T-helper 2 cell (primary cell): ENCODE measurements at regions not wholly inside any gene's neighbourhood (a gene's known extent, or its start where the extent isn't known, plus 50 kb on each side); places are given as distances from the start of the nearest gene placed in this dataset.
"Not testable (repeated sequence)": the region's sequence is repeated elsewhere in the genome, so short reads cannot be mapped to it uniquely, and the experiment has no call there.

ENCODE experiments used
- DNase-seq, 5 experiments: peaks; one replicate each; pipeline versions ENCODE4 v3.0.0 to v3.0.0-alpha.2; 2012 to 2022

DNA sequence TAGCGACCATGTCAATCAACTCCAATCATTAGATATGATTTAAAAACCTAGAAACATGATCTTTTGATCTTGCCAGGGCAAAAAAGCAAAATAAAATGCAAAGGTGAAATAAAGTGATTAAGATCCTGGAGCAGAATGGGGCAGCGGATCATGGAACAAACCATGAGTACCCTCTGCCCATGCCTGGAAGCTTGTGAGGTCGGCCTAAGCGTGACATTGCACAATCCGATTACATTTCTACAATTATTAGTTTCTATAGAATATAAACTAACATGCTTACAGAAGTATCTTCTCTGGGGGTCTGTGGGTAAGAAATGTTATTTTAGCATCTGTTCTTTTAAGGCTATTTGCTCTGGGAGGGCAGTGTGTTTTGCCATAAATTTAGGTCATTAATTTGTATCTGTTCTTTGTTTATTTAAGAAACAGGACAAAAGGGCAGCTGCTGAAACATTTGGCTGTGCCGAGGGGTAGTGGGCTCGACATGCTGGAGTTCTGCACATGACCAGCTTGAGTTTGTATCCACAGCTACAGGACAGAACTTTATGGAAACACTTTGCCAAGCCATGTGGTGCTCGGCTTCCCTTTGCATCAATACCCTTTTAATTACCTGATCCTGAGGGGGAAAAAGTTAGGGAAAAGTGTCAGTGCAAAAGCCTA lies 55.9 kb downstream of the ZBTB18 start:
- no peak for DNase-seq

DNA sequence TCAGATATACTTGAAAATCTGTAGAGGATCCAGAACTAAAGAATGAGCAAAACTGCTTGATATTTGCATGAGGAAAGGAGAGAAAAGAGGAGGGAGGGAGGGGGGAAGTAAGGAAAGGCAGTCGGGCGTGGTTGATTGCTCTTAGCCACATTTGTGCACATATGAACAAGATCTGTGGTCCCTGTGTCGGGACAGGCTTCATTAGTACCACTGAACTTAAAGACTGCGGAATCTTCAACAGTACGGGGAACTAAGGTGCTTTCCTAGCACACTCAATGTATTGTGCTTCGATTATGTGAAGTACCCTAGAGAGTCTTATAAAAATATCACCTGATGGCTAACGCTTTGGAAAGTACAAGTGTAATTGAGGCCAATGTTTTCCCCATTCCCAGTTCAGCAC lies 59.9 kb downstream of the ZBTB18 start:
- no peak for DNase-seq

DNA sequence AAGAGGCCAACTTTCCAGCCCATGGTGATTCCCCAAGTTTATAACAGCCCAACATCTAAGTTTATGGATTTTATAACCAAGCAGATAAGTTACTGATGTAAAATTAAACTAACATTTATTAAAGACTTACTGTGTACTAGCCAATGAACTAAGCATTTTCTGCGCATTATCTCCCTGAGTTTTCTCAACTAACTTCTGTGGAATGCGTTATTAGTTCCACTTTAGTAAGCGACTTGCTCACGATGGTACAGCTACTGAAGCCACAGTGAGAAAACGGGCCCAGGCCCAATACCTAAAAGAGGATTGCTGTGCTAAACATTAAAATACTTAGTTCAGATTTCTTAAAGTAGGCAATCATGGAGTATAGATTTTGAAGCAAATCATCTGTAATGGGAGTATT lies 61.0 kb downstream of the ZBTB18 start:
- no peak for DNase-seq

DNA sequence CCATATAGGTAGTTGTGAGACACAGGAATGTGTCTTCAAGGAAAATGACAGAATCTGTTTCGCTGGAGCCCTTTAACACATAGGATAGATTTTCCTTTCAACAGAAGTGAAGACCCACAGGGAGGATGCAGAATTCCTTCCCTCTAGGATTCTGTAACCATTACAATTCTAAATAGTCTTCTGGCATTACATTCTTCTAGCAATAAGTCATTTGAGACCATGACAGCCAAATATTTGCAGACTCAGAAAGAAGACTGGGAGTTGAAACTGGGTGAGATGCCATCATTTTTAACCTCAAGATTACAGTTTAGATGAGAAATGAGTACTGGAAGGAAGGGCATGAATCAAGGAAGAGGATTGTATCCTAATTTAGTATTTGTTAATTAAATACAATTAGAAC lies 61.6 kb downstream of the ZBTB18 start:
- DNase-seq = no peak

DNA sequence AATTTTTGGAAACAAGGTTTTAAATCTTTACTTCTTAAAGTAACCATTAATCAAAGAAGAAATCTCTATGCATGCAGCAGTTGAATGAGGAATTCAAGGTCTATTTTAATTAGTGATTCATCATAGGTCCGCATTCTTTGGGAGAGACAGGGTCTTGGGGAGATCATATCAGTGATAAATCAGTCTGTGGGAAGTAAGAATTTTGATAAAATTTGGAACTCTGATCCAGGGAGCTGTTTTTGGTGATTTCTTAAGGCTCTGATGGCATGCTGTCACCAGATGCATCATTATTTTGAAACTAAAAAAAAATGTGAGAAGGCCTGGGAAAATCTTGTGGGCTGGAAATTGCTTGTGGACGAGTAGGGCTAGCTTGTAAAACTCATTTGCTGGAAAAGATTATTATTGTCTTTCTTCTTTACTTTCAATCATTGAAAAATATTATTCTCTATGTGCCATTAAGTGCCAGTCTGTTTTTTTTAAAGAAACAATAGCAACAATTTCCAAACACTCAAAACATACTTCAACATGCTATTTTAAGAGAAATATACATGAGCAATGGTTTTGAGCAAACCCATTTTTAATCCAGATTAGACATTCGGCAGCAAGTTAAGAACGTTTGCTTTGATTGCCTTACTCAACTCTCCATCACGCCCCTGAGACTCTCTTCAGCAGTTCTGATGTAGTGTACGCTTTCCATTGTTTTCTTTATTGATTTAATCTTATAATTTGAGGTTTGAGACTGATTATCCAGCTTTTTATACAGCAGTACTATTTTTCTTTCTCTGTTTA lies 62.6 kb downstream of the ZBTB18 start:
- no peak for DNase-seq

DNA sequence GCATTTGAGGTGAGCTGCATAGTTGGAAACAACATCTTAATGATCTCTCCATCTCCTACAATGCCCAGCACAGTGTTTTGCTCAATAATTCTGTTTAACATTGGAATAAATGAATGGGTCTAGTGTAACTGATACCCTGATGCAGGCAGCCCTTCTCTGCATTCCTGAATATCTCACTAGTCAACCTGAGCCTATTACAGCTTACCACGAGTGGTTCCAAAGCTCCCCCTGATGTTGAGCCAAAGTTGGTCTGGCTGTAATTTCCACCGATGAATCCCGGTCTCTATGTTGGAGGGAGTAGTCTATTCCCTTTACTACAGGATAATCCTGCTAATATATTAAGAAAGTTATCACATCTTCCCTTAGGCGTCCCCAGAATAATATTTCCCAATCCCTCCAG lies 63.8 kb downstream of the ZBTB18 start:
- DNase-seq = no peak

DNA sequence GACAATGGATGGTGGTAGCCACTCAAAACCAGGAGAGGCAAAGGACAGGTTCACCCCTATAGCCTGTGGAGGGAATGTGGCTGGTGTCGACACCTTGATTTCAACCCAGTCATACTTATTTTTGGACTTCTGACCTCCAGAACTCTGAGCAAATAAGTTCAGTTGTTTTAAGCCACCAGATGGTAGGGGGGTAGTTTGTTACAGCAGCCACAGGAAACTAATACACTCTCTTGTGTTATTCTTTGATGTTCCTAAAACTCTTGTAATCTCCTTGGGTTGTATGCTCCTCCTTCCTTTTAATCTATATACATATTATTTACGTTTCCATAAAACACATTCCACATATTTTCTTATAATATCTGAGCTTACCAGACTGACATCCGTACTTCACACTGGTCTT lies 65.9 kb downstream of the ZBTB18 start:
- no peak for DNase-seq

DNA sequence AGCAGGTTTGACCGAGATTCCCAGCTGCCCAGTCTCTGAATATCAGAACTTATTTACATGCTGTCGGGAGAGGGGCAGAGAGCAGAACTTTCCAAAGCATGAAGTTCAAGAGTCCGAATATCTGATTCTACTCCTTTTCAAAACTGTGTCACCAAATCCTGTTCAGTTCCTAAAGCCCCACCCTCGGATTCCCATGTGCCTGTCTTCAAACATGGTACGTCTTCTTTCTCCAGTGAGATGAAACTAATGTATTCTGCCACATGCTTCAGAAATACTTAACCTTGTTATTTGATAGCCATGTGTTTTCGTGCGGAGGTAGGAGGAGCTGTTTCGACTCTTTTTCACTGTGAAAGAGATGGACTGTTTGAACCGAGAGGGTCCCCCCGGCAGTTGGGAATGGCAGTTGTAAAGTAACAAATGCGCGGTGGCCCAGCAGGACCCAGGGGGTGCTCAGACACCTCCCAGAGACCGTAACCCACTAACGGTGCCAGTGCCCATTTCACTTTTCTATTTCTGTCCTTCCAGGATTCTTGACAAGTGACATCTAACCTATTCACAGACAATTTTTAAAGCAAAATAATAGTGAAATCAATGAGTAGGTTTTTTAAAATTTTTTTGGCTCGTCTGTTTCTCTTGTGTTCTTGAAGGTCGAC lies 67.2 kb downstream of the ZBTB18 start:
- no peak for DNase-seq

DNA sequence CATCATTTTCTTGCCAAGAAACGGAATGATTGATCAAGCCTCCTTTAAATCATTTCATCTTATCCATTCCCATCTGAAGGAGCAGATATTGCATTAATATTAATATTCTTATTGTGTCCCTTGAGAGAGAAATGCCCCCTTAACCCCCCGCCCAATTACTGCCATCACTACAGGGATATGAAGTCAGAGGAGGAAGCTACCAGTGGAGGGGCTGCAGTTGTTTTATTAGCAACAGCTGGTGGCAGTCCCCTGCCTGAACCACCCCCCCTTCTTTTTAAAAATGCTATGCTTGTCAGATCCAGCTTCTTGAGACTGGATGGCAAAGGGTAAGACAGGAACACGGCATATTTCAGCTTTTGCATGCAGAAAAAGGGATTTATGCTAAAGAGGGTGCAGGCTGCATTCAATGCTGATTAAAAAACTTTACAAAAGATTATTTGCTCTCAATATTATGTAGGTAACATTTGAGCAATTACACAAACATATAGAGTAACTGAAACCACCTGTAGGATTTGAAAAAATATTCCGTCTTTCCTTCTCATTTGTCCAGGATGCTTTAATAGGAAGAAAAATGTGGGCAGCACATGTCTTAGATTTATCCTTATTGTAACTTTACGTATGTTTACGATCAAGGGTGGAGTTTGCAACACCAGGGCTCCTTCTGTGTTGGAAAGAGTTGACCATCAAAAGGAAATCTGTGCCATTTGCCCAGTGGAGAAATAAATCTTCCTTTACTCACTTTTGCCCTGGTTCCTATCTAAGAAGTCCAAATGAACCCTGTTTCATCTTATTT lies 77.7 kb downstream of the ZBTB18 start:
- no peak for DNase-seq

DNA sequence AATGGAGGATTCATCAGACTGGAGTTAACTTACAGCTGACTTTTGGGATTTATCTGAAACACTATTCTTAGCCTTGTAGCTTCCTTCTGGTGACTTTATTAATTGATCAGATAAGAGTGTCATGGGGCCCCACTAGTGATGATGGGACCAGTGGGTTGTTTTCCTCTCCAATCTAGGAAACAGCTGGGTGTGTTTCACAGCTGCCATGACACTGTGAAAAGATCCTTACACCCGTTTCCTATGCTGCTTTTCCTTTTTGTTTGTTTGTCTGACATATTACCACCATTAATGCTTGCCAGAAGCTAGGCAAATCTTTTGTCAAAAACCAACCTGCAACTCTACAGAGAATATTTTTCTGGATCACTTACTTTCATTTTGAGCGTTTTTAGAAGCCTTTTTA lies 86.2 kb downstream of the ZBTB18 start:
- DNase-seq = no peak

DNA sequence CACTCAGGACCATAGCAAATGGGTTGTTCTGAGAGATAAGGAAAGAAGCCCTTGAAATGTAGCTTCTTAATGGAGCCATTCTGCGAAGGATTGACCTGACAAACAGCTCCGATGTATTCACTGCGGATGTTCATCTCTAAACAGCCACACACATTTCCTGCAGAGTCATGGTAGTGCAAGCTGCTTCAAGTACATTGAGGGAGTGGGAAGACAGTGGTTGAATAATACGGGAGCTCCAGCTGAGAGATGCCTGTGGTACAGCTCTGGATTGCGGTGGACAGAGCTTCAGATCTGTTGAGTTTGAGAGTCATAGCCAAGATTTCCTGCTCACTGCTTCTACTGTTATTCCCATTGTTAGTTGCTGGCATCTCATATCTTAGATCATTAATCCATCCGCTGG lies 86.6 kb downstream of the ZBTB18 start:
- DNase-seq = peak in 1 of 5 experiments; percentile 7

DNA sequence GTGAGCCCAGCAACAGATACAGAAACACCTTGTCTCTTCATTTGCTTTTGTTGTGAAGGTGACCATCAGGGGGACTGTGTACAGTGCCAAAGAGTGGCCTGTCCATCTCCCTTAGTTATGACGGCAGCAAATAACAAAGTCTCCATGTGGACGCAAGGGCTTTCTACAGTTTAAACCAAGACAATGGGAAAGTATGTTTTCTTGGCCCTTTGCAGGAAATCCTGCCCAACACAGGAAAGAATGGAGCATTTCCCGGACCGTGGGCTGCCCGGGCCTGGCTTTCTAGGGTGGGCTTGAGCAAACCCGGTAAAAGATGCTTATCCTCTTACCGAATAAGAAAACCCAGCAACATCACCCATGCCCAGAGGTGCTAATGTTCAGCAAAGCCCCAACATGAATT lies 87.3 kb downstream of the ZBTB18 start:
- DNase-seq = no peak

DNA sequence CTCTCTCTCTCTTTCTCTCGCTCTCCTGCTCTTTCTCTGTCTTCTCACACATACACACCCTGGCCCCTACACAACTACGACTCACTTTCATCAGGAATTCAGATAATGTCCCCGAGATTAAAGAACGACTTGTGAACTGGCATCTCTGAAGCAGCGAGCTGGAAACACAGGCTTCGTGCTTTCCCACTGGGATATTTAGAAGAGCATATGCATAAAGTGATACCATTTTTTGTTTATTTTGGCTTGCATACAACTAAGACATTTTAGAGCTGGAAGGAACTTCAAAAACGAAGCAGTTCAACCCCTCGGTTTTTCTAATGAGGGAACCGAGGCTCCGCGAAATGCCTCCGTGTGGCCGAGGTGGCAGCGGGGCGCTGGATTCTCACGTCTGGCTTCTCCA lies 88.6 kb downstream of the ZBTB18 start:
- DNase-seq = no peak

DNA sequence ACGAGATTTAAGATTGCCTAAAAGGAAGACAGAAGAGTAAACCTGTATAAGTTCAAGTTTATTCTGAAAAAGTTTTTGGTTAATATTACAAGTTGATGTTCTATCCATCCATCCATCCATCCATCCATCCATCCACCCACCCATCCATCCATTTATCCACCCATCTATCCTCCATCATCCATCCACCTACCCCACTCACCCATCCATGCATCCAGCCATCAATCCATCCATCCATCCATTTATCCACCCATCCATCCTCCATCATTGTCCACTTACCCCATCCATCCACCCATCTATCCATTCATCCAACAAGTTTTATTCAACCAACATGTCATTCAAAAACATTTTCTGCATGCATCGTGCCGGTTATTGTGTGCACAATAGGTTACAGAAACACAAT lies 89.3 kb downstream of the ZBTB18 start:
- DNase-seq = no peak

DNA sequence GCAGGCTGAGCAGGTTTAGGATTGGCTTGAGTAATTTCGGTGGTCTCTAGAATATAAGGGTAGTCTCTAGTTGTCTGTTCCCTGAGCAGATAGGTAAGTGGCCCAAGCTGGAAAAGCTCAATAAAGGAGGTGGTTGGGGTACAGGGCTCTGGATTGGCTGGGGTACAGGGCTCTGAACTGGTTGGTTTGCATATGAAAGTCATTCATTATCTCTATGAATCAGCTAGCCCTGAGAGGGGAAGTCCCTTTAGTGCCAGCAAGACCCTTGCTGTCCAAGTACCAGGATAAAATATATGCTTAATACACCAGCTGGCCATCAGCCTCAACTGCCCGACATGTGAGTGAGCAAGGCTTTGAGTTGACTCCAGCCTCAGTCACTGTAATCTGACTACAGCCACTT lies 93.0 kb downstream of the ZBTB18 start:
- no peak for DNase-seq

DNA sequence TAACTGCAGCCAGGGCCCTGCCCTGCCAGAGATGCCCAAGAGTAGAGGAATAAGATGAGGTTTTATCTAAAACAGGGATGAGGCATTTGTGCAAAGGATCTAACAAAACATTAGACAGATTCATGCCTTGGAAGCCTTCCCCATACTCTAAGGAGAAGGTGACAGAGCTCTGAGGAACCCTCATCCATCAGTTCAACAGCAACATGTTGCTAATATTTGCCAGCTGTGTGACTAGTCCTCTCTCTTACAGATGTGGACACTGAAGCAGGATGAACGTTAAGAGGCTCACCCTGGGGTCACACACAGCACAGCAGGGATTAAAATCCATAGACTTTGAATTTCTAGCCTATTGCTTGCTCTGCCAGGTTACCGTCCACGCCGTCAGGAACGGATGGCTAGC lies 99.0 kb downstream of the ZBTB18 start:
- no peak for DNase-seq

DNA sequence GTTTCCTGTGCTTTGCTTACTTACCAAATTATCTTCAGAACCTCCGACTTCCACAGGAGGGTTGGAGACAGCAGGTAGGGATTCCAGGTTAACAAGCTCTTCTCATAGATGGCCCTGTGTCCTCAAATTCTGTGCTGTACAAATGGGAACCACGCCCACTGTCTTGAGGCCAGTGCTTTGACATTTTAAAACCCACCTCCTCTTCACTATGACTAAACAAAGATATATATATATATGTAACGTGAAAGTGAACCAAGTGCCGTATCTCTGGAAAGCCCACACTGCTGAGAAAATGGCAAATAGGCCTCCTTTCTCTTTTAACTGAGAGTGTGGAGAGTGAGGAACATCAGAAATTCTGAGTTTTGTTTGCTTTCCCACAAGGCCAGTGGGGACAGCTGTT lies 99.6 kb downstream of the ZBTB18 start:
- DNase-seq = no peak

DNA sequence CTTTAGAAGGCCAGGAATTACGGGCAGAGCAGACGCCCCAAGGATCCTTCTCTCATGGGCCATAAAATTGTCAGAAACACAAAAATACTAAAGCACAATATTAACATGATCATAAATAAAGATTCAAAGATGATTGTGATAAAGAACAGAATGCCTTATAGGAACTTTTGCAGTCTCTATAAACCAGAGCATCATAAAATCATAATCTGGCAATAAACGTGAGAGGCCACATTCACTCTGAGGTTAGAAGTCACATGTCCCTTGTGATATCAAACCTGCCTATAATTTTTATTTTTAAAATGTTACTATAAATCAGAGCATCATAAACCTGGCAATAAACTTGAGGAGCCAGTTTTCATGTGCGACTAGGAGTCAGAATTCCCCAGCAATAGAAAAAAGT lies 100.5 kb downstream of the ZBTB18 start:
- no peak for DNase-seq

DNA sequence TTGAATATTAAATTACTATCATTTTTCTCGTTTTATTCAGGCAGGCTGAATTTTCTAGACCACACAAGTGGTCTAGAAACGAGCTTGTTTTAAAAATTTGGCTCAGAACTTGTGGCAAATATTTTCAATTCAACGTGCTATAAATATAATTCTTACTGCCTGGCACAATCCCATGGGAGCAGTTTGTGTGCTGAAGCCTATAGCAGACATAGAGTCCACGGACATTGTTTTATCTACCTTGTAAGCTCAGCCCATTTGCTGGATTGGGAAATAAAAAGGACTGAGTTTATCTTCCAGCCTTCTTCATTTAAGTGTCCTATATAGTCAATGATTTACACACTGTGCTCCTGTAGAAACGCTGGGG lies 103.4 kb downstream of the ZBTB18 start:
- no peak for DNase-seq

DNA sequence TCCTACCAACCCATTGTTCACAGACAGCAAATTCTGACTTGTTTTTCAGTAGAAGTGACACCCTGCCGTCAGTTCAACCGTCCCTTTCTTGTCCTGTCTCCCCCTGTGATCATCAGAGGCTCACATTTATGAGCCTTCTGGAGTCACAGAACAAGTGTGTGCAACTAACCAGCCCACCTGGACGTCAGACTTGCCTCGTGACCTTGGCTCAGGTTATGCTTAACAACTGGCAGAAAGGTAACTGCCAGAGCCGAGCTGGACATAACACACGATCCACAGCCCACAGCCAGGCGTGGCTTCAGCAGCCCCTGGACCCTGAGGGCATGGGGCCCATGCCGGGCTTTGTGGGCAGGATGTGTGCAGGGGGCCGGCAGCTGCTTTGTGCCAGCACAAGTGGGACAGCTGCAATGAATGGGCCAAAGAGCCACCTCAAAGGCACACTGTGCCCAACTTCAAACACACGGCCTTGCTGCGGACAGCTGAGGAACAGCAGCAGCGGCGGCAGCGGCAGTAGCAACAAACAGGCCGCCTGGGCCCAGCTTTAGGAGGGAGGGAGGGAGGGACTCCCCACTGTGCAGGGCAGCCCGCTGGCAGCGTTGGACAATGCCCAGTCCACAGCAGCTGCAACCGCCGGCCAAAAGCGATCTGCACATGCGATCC lies 103.9 kb downstream of the ZBTB18 start:
- DNase-seq = no peak

DNA sequence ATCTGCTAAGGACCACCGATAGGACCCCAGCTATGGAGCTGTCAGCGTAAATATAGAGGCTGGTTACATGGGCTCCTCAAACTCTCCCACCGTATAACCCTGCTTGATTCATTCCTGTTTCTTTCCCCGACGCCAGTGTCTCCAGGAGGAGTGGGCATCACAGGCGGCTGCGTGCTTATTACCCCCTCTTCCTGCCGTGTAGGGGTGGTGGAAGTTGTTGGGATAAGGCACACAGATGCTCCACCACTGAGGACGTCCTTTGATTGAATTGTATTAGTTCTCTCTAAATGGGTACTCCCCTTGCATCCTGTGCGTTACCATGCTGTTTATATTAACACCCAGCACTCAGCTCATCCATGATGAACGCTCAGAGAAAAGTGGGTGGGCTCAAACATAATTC lies 104.6 kb downstream of the ZBTB18 start:
- DNase-seq = no peak

DNA sequence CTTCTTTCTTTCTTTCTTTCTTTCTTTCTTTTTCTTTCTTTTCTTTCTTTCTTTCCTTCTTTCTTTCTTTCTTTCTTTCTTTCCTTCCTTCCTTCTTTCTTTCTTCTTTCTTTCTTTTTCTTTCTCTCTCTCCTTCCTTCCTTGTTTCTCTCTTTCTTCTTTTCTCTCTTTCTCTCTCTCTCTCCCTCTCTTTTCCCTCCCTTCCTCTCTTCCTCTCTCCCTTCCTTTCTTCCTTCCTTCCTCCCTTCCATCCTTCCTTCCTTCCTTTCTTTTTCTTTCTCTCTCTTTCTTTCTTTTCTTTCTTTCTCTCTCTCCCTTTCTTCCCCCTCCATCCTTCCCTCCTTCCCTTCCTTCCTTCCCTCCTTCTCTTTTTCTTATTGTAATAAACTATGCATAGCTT lies 105.5 kb downstream of the ZBTB18 start:
- DNase-seq = not testable (repeated sequence)
